SHP77 (cell line): ENCODE measurements at regions not wholly inside any gene's neighbourhood (a gene's known extent, or its start where the extent isn't known, plus 50 kb on each side); places are given as distances from the start of the nearest gene placed in this dataset.
A peak's percentile ranks its signal among the peaks of the same experiment; 100 is the strongest.

Experiments
- DNase-seq, 2 experiments: peaks; one replicate each; lab custom pipeline; 2025; lab: John Stamatoyannopoulos, UW

DNA sequence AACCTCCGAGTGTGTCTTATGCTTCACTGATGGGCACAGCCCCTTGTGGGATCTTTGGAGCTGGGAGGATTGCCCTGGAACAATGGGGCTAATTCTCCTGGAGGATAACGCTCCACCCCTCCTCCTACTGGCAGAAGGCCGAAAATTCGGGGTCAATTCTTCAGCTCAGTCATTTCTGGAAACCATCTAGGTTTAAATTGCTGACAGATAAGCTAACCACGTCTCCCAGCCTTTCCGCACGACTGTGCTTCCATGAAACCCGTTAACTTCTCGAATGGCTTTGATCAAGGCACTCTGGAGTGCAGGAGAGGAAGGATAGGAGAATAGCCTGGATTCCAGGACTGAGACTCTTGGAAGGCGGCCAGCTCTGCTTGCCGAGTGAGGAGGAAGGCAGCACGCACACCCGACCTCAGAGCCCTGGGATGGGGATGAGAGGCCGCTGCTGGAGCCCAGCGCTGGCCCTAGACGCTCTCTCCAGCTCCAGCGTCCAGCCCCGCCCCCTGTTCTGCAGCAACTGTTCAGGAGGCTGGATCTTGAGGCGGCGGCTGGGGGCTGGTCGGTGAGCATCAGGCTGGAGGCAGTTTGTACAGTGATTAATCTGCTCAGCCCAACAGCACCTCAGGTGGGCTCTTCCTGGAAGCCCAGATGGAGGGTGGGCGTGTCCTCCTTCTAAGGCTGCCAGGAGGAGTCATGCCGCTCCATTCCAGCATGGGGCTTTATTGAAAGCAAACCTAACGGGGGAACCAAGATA is 176.7 kb upstream of the NCAM1 start:
- peak in 1 of 2 experiments; percentile 33 for DNase-seq

DNA sequence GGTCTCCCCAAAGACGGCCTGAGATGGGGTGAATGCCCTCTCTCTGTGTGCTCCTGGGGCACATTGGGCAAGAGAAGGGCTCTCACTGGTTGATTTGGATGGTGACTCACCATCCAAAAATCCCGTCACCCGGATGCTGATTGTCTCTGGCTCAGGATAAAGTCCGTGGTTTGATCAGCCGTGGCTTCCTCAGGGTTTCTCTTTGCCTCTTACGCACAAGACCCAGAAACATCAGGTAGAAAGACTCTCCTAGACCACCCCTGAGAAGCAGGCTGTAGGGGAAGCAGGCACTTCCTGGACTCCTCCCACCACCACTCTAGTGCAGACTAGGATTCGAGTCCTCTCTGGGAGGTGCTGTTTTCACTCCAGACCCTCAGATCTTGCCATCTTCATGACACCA is 176.1 kb upstream of the NCAM1 start:
- no peak for DNase-seq

DNA sequence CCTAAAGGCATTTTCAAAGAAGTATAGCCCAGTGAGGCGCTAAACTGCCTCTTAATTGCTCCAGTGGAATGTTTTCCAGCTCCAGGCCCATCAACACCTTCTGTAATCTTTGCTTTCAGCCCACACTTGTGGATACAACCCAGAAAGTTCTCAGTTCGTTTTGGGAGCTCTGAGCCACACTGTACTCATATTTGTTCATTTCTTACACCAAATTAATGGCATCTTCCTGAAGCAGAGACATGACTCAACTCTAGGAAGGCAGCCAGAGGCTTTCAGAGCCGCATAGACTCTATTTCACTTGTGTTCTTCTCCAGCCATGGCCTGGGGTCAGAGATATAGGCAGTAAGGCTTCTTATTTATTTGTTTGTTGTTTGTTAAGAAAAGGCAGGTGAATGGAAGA is 175.5 kb upstream of the NCAM1 start:
- DNase-seq: no peak

DNA sequence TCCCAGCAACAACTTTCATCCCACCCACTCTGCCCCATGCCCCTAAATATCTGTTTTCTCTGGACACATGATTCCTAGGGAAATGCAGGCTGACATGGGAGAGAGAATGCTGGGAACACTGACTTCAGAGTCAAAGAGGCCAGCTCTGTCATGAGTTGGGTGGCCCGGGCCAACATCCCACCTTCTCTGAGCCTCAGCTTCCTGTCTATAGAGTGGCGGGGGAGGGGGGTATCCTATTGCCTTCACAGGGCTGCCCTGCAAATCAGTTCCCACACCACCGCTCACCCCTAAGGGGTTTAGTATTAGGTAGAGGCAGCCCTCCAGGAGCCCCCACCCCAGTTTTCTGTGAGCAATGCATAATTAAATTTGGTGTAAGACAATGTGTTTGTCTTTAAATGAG is 175.0 kb upstream of the NCAM1 start:
- no peak for DNase-seq

GRCh38 chr11:112786886-112787530 is 174.2 kb upstream of the NCAM1 start:
- DNase-seq: no peak

DNA sequence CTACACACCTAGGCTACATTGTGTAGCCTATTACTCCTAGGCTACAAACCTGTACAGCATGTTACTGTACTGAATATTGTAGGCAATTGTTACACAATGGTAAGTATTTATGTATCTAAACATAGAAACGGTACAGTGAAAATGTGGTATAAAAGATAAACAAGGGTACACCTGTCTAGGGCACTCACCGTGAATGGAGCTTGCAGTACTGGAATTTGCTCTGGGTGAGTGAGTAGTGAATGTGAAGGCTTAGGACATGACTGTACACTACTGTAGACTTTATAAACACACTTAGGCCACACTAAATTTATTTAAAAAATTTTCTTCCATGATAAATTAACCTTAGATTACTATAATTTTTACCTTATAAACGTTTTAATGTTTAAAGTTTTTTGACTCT is 171.7 kb upstream of the NCAM1 start:
- no peak for DNase-seq

DNA sequence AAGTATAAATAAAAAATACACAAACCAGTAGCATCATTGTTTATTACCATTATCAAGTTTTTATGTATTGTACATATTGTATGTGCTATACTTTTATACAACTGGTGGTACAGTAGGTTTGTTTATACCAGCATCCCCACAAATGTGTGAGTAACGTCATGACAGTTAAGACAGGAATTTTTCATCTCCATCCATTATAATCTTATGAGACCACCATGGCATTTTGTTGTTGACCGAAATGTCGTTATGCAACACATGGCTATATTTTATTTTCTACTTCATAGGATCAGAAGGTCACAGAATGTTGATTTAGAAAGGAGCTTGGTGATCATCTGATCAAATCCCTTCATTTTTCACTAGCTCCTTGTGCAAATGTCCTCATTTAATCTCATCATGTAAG is 170.9 kb upstream of the NCAM1 start:
- no peak for DNase-seq

GRCh38 chr11:112792070-112792469 is 169.2 kb upstream of the NCAM1 start:
- DNase-seq: no peak

DNA sequence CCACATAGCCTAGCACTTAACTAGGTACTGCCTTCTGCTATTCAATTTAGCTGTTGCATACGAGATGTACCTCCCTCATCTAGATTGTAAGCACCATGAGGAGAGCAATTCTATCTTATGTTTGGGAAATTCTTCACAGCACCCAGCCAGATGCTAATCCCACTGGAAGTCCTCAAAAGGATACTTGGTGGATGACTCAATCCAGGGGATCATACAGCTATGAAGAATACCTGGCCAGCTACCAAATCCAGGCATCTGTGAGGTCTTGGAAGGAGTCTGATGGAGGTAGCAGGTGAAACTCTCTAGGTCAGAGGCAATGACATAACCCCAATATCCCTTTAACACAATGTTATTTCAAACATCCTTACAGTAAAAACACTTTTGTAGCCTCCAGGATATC is 167.8 kb upstream of the NCAM1 start:
- DNase-seq: no peak

DNA sequence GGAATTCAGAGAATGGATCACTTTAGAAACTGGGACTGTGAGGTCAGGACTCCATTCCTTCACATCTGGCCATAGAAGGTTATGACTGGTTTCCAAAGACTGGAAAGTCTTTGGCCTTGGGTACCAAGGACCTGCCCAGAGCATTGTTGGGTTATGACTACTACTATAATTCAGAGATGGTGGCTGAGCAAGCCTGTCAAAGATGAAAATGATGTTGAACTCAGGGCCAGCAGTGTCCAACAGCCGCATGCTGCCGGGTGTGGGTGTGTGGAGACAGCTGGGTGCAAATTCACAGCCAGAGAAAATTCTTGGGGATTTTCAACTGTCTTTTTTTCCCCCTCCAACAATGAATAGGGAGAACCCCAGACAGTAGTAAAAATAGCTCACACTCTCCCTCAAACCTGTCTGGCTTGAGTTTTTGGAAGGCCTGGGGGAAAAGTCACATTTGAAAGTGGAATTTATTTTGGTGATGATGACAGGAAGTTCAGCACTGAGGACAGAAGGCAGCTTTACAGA is 166.8 kb upstream of the NCAM1 start:
- no peak for DNase-seq

GRCh38 chr11:112795142-112795815 is 165.9 kb upstream of the NCAM1 start:
- peak in 1 of 2 experiments; percentile 44 for DNase-seq

GRCh38 chr11:112795911-112796649 is 165.1 kb upstream of the NCAM1 start:
- DNase-seq: peak in 1 of 2 experiments; percentile 36

- DNase-seq: no peak
Measured at GRCh38 chr11:112797092-112797491, 164.1 kb upstream of the NCAM1 start.

DNA sequence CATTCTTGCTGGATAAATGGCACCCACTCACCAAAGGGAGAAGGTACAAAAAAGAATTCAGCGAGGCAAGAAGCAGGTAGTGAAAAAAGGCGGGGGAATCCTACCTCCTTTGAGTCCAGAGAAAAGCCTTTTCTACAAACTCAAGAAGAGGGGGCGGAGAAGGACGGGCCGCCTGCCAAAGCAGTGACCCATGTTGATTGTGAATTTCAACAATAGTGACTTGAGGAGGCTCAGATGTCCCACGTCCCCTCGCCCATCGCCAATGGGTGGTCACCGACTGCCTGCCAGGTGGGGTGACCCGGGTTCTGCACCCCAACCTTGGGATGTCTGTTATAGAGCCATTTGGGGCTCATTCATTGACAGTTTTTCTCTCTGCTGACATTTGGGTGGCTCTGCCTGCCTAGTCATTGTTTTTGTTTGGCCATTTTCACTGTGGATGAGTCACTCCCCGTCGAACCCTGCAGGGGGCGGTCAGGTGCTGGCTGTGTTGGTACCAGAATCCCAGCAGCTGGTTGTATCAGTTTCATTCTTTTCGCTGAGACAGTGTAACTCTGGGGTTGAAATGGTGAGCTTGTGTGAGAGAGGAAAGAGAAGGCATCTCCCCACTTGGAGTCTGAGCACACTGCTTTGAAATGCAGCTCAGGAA is 163.4 kb upstream of the NCAM1 start:
- DNase-seq: no peak

DNA sequence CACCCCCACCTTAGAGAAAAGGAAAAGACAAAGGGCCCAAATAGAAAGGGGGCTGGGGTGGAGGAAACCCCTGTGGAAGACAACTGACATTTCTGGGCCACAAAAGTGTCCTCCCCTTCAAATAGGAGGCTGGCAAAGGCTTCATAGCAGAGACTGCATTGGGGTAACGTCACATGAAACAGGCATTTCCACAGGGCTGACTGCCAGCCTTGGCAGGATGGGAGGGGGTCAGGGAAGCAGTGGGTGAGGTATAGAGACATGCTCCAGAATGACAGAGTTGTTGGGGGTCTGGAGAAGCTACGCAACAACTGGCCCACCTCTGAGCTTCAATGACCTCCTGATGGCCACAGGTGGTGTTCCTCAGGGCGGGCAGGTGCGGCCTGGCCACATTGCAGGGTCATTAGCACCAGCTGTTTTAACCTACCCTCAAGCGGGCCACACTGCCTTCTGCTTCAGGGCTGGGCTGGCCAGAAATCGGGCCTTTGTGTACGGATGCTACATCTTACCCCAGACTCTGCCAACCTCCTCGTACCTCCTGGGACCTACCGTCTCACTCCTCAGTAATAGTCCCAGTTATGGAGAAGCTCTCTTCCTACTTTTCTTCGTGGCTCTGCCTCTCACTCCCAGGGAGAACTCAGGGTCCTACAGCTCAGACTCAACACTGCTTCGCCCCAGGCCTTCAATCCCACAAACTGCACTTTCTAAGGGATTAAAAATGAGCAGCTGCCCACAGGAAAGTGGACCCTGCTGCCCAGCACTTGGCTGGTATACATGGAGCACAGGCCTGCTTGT is 160.0 kb upstream of the NCAM1 start:
- no peak for DNase-seq

GRCh38 chr11:112801817-112802088 is 159.5 kb upstream of the NCAM1 start:
- no peak for DNase-seq

GRCh38 chr11:112805658-112806057 is 155.6 kb upstream of the NCAM1 start:
- DNase-seq: no peak

DNA sequence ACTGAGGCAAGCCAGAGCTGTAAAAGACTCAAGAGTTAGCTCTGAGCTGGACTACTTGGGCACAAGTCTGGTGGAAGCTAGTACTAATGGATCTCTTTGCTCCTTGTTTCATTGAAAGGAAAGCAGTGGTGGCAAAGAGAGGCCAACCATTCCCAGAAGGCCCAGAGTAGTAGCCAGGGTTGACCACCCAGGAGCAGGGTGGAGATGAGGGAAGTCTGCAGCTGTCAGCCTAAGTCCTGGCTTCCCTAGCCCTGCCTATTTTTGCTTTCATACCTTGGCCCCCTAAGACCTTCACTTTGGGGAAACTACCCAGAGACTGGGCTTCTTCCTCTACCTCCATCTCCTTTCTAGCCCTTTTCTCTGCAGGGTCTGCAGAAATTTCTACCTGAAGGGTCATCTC is 155.0 kb upstream of the NCAM1 start:
- no peak for DNase-seq

- DNase-seq: peak in 1 of 2 experiments; percentile 23
Measured at GRCh38 chr11:112806876-112807275, 154.3 kb upstream of the NCAM1 start.

DNA sequence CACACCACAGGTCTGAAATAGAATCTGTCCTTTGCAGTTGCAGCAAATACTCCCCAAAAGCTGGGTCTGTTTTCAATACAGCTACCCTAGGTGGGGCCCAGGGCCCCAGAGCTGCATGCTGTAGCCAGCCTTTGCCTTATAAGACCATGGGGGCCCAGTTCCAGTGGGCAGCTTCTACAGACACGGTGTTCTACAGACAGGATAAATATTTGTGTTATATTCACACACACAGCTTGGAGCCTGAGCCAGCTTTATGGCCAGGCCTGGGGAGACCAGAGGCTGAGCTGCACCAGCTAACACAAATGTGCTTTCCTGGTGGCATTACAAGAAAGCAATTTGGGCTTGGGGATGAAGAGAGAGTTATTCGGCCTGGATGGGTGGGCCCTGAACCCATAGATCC is 151.8 kb upstream of the NCAM1 start:
- DNase-seq: no peak

GRCh38 chr11:112810951-112811350 is 150.3 kb upstream of the NCAM1 start:
- DNase-seq: no peak
